PC-9 (cell line): ENCODE measurements at regions not wholly inside any gene's neighbourhood (a gene's known extent, or its start where the extent isn't known, plus 50 kb on each side); places are given as distances from the start of the nearest gene placed in this dataset.

Source experiments
- CTCF ChIP-seq: fragments of 200-600 bp; sonication (generic); conservative IDR thresholded peaks from 2 replicates; pipeline ENCODE4 v1.6.1; 2017; ENCODE audit warnings: mixed run types, antibody characterized with exemption, mild to moderate bottlenecking, moderate library complexity
- EZH2 ChIP-seq: fragments of 200-600 bp; sonication (generic); IDR thresholded peaks from 2 replicates; pipeline ENCODE4 v1.8.0; 2017; ENCODE audit warnings: antibody characterized with exemption, low read depth

DNA sequence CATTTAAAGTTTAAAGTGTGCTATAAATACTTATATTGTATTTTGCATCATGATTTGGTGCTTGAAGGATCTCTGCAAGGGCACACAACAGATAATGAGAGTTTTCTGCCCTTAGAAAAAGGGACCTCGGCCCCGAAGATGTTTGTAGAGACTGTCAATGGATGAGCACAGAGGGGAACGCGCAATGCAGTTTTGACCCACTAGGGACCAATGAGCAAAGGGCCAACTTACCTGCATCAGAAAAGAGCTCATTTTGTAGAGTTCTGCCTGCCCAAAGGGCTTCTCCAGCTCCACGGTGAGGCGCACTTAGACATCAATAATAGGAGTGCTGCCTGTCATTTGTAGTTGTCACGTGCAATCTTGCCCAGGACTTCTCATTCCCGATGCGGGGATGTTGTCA is 91.1 kb downstream of the BUB3 start:
- no peak for TF ChIP-seq CTCF
- no peak for TF ChIP-seq EZH2
